DOHH2 (cell line): ENCODE measurements at regions not wholly inside any gene's neighbourhood (a gene's known extent, or its start where the extent isn't known, plus 50 kb on each side); places are given as distances from the start of the nearest gene placed in this dataset.

Experiments used
- H3F3A ChIP-seq: fragments of 200-600 bp; sonication (generic), shearing (Covaris generic); 2 replicates; pipeline ENCODE4 v1.6.0; 2016; ENCODE audit warnings: antibody characterized with exemption, mild to moderate bottlenecking; ENCODE audit not compliant: control insufficient read depth, insufficient read depth
- H3K27ac ChIP-seq: fragments of 200-600 bp; sonication (generic); 2 replicates; pipeline ENCODE4 v1.5.1; 2014; ENCODE audit warnings: low read depth, mild to moderate bottlenecking, low read length, moderate library complexity
- H3K27me3 ChIP-seq: fragments of 200-600 bp; sonication (generic); 2 replicates; pipeline ENCODE4 v1.6.1; 2014; ENCODE audit warnings: mild to moderate bottlenecking, low read length, mixed read lengths; ENCODE audit not compliant: control insufficient read depth
- H3K36me3 ChIP-seq: fragments of 200-600 bp; sonication (generic); 2 replicates; pipeline ENCODE4 v1.6.1; 2014; ENCODE audit warnings: mild to moderate bottlenecking, low read length, moderate library complexity, mixed read lengths; ENCODE audit not compliant: control insufficient read depth
- H3K4me1 ChIP-seq: fragments of 200-600 bp; sonication (generic); 2 replicates; pipeline ENCODE4 v1.6.1; 2014; ENCODE audit warnings: mild to moderate bottlenecking, low read length, mixed read lengths; ENCODE audit not compliant: control insufficient read depth
- H3K4me2 ChIP-seq: fragments of 200-600 bp; sonication (generic); 2 replicates; pipeline ENCODE4 v1.6.0; 2014; ENCODE audit warnings: mild to moderate bottlenecking, low read length, moderate library complexity
- H3K4me3 ChIP-seq: fragments of 200-600 bp; sonication (generic); 2 replicates; pipeline ENCODE4 v1.5.1; 2014; ENCODE audit warnings: mild to moderate bottlenecking, low read length, mixed read lengths
- H3K79me2 ChIP-seq: fragments of 200-600 bp; sonication (generic); 2 replicates; pipeline ENCODE4 v1.6.1; 2014; ENCODE audit warnings: mild to moderate bottlenecking, low read length, mixed read lengths; ENCODE audit not compliant: control insufficient read depth
- H3K9me2 ChIP-seq: fragments of 200-600 bp; sonication (generic); replicated peaks from 2 replicates; pipeline ENCODE4 v1.6.1; 2014; ENCODE audit warnings: mild to moderate bottlenecking, low read length, mixed read lengths; ENCODE audit not compliant: control insufficient read depth
- H3K9me3 ChIP-seq: fragments of 200-600 bp; sonication (generic); 2 replicates; pipeline ENCODE4 v1.6.1; 2014; ENCODE audit warnings: antibody characterized with exemption, low read length, mixed read lengths; ENCODE audit not compliant: control insufficient read depth, insufficient read depth
- H4K20me1 ChIP-seq: fragments of 200-600 bp; sonication (generic); 2 replicates; pipeline ENCODE4 v1.6.0; 2014; ENCODE audit warnings: low read depth, mild to moderate bottlenecking, antibody characterized with exemption, low read length, moderate library complexity; ENCODE audit not compliant: control insufficient read depth, insufficient read depth
- CTCF ChIP-seq: fragments of 200-600 bp; sonication (generic); IDR thresholded peaks from one replicate; pipeline ENCODE4 v1.5.1; 2014; ENCODE audit warnings: antibody characterized with exemption, mild to moderate bottlenecking, low read depth, low read length; ENCODE audit not compliant: poor library complexity, severe bottlenecking
- EZH2phosphoT487 ChIP-seq: fragments of 200-600 bp; sonication (generic); IDR thresholded peaks from 2 replicates; pipeline ENCODE4 v1.6.1; 2017; ENCODE audit warnings: borderline replicate concordance, mild to moderate bottlenecking, antibody characterized with exemption, low read length, moderate library complexity, mixed read lengths

DNA sequence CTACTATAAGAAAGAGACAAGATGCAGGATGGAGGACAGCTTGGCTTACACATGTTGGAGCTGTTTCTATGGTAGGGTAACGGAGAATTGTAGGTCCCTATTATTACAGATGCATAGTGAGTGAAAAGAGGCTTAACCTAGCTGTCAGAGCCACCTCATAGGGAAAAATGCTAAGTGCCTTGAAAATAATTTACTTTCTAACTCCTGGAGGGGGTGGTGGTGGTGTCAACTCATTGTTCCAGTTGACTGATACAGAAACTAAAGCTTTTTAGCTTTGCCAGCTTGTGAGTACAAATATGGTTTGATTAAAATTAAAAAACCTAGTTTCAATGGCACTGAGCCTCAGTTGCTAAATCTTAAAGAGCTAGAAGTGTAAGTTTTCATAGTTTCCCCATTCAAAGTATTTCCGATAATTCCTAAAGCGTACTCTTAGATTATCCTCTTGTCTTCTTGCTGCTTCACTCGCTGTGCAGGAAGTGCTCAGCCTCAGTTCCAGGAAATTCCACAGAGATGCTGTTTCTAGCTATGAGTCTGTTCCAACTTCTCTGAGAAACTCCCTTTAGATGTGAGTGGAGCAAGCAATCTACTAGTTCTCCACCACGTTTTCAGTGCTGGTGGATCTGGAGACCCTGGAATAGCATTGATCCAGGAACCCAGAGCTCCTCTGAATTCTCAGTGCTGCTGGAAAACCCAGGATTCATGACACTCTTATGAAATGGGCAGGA lies 265.2 kb downstream of the DMAC1 start:
- H3K9me2 ChIP-seq = no peaks in the 10 kb centered on the region
- no peaks in the 10 kb centered on the region for H3K36me3 ChIP-seq
- no peak overlapping the region for H3K27ac ChIP-seq
- no peaks in the 10 kb centered on the region for H3F3A ChIP-seq
- no peak for TF ChIP-seq EZH2phosphoT487
- TF ChIP-seq CTCF = no peak
- no peaks in the 10 kb centered on the region for H3K4me1 ChIP-seq
- no peak overlapping the region for H3K4me2 ChIP-seq
- H3K9me3 ChIP-seq = no peaks in the 10 kb centered on the region
- H3K79me2 ChIP-seq = no peaks in the 10 kb centered on the region
- H4K20me1 ChIP-seq = no peaks in the 10 kb centered on the region
- H3K27me3 ChIP-seq = no peaks in the 10 kb centered on the region
- H3K4me3 ChIP-seq = no peak overlapping the region

DNA sequence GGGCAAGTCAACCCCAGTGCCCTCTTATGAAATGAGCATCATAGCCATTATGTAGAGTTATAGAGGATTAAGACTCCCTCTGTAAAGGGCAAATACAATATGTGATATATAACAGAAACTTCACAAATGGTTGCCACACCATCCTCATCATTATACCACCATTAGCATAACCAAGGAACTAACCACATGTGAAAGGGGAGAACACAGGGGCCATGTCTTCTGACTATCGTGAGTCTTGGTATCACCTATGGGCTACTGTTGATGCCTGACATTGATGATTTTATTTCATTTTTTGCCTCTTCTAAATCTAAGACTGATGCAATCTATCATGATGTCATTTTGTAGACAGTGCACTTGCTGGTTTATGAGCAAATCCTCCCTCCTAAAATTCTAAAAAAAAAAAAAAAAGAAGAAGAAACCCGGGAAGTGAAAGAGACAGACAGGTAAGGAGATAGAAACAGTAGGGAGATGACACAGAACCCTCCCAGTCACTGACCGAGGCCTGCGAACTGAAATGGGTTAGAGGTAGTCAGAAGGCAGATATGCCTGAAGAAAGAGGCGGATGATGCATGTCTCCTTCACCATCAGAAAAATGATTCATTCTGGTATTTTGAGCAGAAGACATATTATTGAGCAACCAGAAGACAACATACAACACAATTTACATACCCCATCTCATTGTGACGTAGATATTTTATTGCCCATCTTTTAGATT lies 266.0 kb downstream of the DMAC1 start:
- no peak overlapping the region for H3K27ac ChIP-seq
- H3K9me2 ChIP-seq = no peaks in the 10 kb centered on the region
- TF ChIP-seq CTCF (no peak), EZH2phosphoT487 (no peak)
- H3K4me3 ChIP-seq = no peak overlapping the region
- no peak overlapping the region for H3K4me2 ChIP-seq
- no peaks in the 10 kb centered on the region for H3K9me3 ChIP-seq
- no peaks in the 10 kb centered on the region for H3K79me2 ChIP-seq
- no peaks in the 10 kb centered on the region for H4K20me1 ChIP-seq
- no peaks in the 10 kb centered on the region for H3F3A ChIP-seq
- no peaks in the 10 kb centered on the region for H3K4me1 ChIP-seq
- H3K27me3 ChIP-seq = no peaks in the 10 kb centered on the region
- H3K36me3 ChIP-seq = no peaks in the 10 kb centered on the region

DNA sequence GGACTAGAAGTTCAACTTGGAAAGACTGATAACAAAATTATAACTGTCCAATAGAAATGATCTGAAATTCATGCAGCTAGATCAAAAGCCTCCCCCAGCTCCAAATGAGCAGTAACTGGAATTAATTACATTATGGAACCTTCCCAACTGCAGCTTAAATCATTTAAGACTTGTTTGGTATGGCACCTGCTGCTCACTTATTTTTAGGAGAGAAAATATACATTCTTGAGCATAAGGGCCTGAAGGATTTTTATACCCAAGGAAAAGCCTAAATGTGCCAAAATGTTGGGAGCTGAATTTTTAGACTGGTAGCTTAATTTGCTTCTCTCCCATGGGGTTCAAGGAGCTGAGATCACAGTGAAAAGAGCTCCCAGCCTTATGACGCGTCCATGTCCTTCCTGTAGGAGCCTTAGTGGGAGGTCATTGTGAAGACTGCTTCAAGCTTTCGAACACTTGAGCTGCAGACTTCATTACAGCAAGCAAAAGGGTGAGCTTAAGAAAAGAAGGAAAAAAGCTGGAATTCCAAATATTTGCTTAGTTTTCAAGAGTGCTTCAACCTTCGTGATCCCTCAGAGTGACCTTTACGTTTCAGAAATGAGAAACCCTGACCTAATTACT lies 276.0 kb downstream of the DMAC1 start:
- Histone ChIP-seq H3K4me3 (no peak overlapping the region), H3K27ac (no peak overlapping the region)
- TF ChIP-seq EZH2phosphoT487 (no peak), CTCF (no peak)

More for the DNA sequence above, 276.0 kb downstream of the DMAC1 start:
- H4K20me1 ChIP-seq = no peaks in the 10 kb centered on the region
- H3F3A ChIP-seq = no peaks in the 10 kb centered on the region
- H3K27me3 ChIP-seq = no peaks in the 10 kb centered on the region; the same call in 1 of the 2 replicates
- no peaks in the 10 kb centered on the region for H3K36me3 ChIP-seq
- H3K9me2 ChIP-seq = no peaks in the 10 kb centered on the region
- no peaks in the 10 kb centered on the region for H3K79me2 ChIP-seq
- no peak overlapping the region for H3K4me2 ChIP-seq
- no peaks in the 10 kb centered on the region for H3K4me1 ChIP-seq
- no peaks in the 10 kb centered on the region for H3K9me3 ChIP-seq
